HG03135 (cell line): ENCODE measurements at regions not wholly inside any gene's neighbourhood (a gene's known extent, or its start where the extent isn't known, plus 50 kb on each side); places are given as distances from the start of the nearest gene placed in this dataset.
"Not testable (repeated sequence)": the region's sequence is repeated elsewhere in the genome, so short reads cannot be mapped to it uniquely, and the experiment has no call there.

ENCODE experiments used
- ATAC-seq: cut with Tn5 transposase; IDR thresholded peaks from one replicate; pipeline ENCODE4 v1.9.1; 2021; ENCODE audit warnings: mild to moderate bottlenecking, moderate library complexity; ENCODE audit not compliant: unreplicated experiment

DNA sequence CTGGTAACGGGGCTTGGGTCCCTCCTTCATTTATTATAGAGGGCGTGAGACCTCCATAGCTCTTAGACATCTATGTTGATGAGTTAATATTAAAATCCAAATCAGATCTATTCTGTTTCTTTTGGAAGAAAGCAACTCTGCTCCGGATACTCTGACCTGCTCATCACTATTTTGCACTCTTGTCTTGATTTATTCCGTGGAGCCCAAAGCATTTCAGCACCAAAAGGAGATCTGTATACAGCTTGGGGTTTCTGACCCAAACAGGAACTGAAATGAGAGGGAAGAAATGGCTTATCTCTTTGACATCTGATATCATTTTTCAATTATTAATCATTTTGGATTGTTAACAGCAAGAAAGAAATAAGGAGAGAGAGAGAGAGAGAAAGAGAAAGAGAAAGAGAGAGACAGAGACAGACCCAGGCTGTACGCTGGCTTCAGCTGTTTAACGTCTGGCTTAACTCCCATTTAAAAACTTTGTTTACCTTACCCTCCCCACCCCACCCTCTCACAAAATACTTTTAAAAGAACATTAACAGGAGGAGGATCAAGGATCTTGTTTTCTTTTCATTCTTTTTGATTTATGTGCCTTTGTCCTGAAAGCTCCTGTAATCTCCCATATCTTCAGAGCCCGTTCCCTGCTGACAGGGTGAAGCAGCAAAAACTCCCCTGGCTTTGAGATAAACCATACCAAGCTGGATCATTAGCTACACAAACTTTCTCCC is 231.4 kb upstream of the TUT7 start:
- ATAC-seq = no peak

- ATAC-seq = no peak
These were observed 226.5 kb upstream of the TUT7 start for GRCh38 chr9:86580688-86581087.

DNA sequence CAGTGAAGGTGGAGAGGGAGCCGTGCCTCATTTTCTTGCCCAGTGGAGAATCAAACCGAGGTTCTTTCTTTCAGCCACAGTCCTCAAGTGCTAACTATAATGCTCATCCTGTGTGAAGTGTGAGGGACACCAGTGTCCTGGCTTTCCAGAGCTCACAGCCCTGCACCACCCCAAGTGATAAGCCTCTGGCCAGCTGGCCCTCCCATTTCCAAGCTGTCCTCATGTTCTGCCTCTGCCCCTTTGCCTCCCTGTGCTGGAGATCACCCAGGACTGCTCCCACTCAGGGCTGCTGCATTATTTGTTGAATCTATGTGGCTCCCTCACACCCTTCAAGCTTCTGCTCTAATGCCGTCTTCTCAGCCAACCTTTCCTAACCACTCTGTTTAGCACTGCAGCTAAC is 224.5 kb upstream of the TUT7 start:
- no peak for ATAC-seq

GRCh38 chr9:86577420-86578333 is 223.5 kb upstream of the TUT7 start:
- ATAC-seq = no peak

GRCh38 chr9:86575825-86576525 is 221.8 kb upstream of the TUT7 start:
- ATAC-seq = no peak

DNA sequence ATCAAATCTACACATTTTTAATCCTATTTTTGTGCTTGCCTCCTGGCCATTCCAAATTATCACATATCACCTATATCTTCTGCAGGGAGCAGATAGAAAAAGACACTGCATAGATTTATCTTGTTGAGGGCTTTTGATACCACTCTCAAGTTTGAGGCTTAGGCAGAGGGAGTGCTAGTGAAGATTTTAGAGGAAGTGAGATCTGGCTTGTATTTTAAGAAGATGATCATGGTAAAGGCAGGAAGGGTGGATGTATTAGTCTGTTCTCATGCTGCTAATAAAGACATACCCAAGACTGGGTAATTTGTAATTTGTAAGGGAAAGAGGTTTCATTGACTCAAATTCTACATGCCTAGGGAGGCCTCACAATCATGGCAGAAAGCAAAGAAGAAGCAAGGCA is 220.9 kb upstream of the TUT7 start:
- ATAC-seq = no peak

- ATAC-seq = no peak
These were observed 219.7 kb upstream of the TUT7 start for GRCh38 chr9:86573886-86574285.

GRCh38 chr9:86572904-86573303 is 218.7 kb upstream of the TUT7 start:
- ATAC-seq = no peak

DNA sequence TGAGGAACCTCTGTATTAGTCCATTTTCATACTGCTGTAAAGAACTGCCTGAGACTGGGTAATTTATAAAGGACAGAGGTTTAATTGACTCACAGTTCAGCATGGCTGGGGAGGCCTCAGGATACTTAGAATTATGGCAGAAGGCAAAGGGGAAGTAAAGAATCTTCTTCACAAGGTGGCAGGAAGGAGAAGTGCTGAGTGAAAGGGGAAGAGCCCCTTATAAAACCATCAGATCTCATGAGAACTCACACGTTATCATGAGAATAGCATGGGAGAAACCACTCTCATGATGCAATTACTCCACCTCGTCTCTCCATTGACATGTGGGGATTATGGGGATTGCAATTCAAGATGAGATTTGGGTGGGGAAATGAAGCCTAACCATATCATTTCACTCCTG is 211.4 kb upstream of the TUT7 start:
- not testable (repeated sequence) for ATAC-seq

DNA sequence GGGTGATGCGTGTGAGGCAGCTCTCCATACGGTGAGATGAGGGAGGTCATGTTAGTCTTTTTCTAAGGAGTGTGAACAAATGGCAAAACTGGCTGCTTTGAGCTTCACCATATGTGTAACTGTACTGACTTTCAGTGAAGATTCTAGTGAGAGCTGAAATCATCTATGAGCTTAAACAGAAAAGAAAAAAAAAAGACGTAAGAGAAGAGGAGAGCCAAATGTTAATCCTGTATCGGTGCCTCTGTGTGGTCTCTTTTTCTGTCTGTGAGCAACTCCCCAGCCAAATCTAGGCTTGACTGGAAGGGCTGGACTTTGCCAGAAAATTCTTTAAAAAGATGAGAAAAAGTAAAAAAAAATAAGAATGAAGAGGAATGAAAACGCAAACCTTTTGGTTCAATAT is 209.7 kb upstream of the TUT7 start:
- no peak for ATAC-seq

DNA sequence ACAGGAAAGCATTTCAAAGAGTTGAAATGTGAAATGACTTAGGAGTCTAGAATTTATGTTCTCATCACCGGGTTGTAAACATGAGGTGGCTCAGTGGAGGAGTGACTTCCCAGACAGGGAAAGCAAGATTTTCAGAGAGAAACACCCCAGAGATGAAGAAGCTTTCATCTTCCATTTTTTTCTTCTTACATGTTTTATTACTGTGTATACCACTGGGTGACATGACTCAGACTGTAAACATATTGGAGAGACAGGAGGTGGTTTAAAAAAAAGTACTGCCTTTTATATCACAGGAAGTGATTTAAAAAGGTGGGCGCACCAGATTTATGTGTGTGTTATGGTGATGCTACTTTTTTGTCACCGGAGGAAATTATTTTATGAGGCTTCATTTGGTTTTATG is 209.1 kb upstream of the TUT7 start:
- ATAC-seq = no peak

DNA sequence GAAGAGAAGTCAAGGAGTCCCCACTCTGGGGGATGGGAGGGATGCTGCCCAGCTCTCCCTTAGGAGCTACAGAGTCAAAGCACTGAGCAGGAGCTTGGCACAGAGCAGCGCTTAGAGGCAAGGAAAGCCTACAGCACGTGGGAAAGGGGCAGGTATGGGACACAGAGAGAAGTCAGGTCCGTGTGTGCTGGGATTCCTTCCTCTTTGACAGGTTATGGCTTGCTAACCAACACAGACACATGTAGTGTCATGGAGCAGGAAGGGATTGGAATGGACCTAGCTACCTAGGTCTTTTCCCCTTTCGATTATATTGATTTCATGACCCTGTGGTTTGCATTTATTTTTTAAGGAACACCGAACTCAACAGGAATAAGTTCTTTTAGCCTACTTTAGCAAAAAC is 208.5 kb upstream of the TUT7 start:
- ATAC-seq = no peak

GRCh38 chr9:86557918-86558317 is 203.7 kb upstream of the TUT7 start:
- no peak for ATAC-seq

DNA sequence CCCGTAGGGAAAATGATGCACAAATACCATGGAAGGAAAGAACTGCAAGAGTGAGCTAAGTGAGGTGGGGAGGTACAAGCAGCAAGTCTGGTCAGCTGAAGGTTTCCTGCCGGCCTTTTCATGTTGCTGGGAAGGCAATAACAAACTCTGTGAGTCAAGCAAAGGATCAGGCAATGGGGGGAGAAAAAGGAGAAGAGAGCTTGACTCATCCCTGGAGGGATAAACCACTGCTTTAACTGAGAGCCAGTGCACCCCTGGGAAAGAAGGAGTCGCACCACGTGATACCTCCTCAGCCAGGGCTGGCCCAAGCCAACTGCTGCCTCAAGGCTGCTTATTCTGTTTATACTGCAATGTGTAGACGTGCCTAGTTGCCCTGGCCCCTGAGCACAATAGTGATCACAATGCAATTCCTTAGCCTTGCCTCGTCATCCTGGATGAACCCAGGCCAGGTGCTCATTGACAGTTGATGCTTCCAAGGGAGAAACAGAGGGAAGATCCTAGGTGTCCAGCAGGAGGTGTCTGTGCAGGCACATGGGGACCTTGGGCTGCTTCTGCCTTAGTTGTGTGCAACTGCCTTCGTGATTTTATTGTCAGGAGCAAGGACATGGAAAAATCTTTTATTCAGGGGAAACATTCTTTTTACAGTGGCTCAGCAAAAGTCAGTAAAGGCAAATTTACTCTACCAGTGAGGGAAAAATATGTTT is 203.0 kb upstream of the TUT7 start:
- ATAC-seq = no peak

- ATAC-seq = no peak
These were observed 201.5 kb upstream of the TUT7 start for GRCh38 chr9:86555661-86556060.

DNA sequence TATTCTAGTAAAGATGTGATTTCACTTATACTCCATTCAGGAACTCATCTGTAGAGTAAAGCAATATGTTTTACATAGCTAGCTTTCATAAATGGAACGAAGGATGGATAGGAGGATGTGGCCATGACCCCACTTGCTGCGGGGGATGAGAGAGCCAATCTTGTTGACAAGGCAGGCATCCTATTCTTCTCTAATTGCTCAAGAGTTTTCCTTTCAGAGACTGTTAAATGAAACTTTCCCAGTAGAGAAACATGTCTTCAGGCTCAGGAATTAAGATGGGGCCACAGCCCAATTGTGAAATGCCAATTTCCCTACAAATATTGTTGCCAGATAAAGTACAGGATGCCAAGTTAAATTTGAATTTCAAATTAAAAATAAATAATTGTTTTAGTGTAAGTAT is 196.2 kb upstream of the TUT7 start:
- no peak for ATAC-seq

GRCh38 chr9:86549920-86550319 is 195.7 kb upstream of the TUT7 start:
- no peak for ATAC-seq

GRCh38 chr9:86549401-86549811 is 195.2 kb upstream of the TUT7 start:
- no peak for ATAC-seq

DNA sequence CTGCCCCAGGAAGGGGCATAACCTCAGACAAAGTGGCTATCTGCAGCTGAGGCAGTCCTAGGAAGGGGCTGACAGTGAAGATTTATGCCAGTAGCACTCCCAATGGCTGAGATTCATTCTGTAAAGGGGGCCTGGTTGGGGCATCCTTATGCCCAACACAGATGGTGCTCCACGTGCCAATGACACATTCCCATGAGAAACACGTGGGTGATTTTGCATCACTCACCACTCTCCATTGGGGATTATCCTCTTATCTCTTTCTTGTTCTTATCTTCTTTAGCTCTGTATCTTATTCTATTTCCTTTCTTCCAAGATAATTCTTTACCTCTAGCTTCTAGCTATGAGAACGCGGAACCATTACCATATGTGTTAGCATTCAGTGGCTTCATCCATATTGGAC is 194.0 kb upstream of the TUT7 start:
- no peak for ATAC-seq

- no peak for ATAC-seq
These were observed 193.4 kb upstream of the TUT7 start for GRCh38 chr9:86547571-86547970.

DNA sequence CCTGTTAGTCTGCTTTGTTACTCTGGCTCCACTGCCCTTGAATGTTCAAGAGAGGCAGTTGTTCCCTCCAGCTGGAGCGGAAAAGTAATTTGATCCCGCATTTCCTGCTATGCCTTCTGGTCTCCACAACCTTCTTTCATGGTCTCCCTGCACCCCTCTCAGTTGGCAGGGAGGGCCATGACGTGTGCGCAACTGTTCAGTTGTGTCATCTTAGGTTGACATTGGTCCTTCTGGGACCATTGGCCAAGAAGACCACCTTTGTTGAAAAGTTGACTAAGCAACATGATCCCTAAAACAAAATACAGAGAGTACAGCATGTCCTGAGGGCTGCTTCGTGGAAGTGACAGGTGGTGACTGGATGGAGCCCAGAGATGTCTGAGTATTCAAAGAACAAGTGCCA is 192.5 kb upstream of the TUT7 start:
- no peak for ATAC-seq
